ENCODE measurements at regions not wholly inside any gene's neighbourhood (a gene's known extent, or its start where the extent isn't known, plus 50 kb on each side); places are given as distances from the start of the nearest gene placed in this dataset.

DNA sequence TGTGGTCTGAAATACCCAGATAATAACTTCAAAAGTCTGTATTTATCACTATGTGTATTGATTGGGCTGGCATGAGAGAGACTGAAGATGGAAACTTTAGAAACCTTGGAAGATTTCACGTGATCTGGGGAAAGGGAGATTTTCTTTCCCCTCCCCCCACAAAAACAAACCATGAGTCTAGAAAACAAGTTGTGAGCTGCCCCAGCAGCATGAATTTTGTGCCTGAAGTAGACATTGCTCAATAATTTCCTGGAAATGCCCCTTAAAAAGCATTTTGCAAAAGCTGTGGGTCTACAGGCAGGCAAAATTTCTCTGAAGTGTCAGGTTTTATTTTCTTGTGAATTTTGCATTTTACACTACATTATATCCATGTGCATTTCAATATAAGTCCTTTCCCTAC, 101.8 kb downstream of the ETAA1 start:
- no peak for TF ChIP-seq EZH2 (IDR thresholded peaks at IDR 0.05; ENCODE audit: borderline replicate concordance, low read length)
- TF ChIP-seq, protein P1, sequence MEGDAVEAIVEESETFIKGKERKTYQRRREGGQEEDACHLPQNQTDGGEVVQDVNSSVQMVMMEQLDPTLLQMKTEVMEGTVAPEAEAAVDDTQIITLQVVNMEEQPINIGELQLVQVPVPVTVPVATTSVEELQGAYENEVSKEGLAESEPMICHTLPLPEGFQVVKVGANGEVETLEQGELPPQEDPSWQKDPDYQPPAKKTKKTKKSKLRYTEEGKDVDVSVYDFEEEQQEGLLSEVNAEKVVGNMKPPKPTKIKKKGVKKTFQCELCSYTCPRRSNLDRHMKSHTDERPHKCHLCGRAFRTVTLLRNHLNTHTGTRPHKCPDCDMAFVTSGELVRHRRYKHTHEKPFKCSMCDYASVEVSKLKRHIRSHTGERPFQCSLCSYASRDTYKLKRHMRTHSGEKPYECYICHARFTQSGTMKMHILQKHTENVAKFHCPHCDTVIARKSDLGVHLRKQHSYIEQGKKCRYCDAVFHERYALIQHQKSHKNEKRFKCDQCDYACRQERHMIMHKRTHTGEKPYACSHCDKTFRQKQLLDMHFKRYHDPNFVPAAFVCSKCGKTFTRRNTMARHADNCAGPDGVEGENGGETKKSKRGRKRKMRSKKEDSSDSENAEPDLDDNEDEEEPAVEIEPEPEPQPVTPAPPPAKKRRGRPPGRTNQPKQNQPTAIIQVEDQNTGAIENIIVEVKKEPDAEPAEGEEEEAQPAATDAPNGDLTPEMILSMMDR (conservative IDR thresholded peaks at IDR 0.05 in 1 of 2, IDR thresholded peaks at IDR 0.05 in 1 of 2; ENCODE audit: extremely low read depth in 1 of 2, insufficient read depth in 1 of 2, low read depth in 1 of 2, low read length in 2 of 2), result no peak
